ENCODE measurements at regions not wholly inside any gene's neighbourhood (a gene's known extent, or its start where the extent isn't known, plus 50 kb on each side); places are given as distances from the start of the nearest gene placed in this dataset.
A peak's percentile ranks its signal among the peaks of the same experiment; 100 is the strongest.

GRCh38 chr11:36803084-36803483 is 205.0 kb upstream of the RAG2 start:
- FAIRE-seq (no peak), DNase-seq (ENCODE audit: low spot score in 2 of 2) (no peak)

GRCh38 chr11:36792996-36793914 is 195.2 kb upstream of the RAG2 start:
- DNase-seq (ENCODE audit: low spot score in 2 of 2) (no peak), FAIRE-seq (no peak)

DNA sequence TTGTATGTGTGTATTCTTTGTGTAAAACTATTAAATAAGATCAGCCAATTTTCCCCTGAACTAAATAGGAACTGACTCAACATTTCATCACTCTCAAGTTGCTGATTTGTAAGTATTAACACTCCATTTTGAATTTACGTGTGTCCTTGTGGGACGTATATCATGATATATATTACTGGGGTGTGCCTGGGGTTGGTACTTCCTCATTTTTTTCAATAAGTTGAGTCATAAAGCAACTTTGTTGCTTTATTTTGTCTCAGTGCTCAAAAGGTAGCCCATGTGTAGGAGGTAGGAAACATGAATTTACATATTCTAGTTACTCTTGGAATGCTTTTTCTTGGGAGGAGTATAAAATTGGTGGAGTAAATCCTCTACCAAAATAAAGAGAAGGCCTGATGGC is 193.9 kb upstream of the RAG2 start:
- no peak for FAIRE-seq
- no peak for DNase-seq (ENCODE audit: low spot score in 2 of 2)

- DNase-seq (ENCODE audit: low spot score in 2 of 2), result no peak
- FAIRE-seq, result no peak
These were observed 192.5 kb upstream of the RAG2 start for GRCh38 chr11:36790526-36790925.

GRCh38 chr11:36783808-36784207 is 185.8 kb upstream of the RAG2 start:
- DNase-seq (ENCODE audit: low spot score in 2 of 2), result no peak
- no peak for FAIRE-seq

DNA sequence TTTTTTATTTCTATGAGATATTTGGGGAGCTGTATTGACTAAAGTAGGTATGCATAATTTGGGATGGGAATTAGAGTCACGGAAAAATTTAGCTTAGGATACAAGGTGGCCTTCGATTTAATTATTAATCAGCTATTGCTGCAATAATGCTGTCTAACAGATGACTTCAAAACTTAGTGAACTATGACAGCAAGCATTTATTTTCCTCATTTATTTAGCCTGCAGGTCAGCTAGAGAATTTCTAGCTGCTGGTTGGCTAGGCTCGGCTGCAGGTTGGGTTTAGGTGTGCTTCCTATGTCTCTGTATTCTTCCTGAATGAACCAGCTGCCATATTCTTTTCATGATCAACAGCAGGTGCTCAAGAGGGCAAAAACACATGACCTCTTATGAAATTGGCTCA is 181.8 kb upstream of the RAG2 start:
- no peak for FAIRE-seq
- no peak for DNase-seq (ENCODE audit: low spot score in 2 of 2)

DNA sequence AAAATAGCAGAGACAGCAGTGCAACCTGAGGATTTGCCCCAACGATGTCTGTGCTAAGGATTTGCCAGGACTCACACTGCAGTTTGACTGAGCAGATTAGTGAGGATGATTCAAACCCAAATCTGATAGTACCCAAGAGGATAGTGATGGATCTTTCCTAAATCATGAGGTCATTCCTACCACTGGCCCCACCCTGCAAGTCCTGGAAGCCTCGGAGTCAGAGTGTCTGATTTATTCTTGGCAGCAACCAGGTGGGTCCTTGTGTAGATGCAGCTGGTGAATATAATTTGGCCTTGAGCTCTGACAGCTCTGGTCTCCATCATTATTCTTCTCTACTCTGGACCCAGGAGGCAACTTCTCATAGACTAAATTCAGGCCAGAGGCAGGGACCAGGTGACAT is 179.3 kb upstream of the RAG2 start:
- DNase-seq (ENCODE audit: low spot score in 2 of 2) (no peak), FAIRE-seq (no peak)

DNA sequence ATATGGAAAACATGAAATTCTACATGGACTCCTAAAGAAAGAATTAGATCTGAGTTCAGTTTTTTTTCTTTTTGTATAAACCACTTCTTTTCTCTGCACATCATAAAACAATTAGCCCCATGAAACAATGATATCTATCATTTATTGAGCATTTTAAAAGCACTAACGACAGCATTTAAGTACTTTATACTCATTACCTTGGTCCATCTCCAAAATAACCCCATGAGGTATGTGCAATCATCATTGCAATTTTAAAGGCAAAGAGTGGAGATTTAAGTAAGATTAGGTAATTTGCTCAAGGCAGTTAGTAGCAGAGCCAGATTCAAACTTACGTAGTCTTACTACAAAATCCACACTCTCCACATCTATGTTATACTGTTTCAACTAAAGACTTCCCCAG is 177.7 kb upstream of the RAG2 start:
- DNase-seq (ENCODE audit: low spot score in 2 of 2) (no peak), FAIRE-seq (no peak)

DNA sequence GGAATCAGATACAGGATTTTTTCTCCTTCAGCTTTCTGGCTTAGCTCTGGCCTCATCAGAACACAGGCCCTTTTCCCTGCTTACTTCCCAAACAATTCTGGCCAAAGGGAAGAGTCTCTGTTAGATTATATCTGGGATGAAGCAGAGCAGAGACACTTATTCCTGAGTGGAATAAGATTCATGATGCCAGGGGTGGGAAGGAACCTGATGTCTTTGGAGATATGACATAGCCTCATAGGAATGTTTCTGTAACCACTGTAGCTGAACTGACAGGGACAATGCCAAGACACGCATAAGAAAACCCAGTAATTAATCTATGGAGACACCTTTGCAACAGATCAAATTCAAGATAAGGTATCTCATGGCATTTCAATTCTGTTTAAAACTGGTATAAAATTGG is 177.1 kb upstream of the RAG2 start:
- no peak for FAIRE-seq

DNA sequence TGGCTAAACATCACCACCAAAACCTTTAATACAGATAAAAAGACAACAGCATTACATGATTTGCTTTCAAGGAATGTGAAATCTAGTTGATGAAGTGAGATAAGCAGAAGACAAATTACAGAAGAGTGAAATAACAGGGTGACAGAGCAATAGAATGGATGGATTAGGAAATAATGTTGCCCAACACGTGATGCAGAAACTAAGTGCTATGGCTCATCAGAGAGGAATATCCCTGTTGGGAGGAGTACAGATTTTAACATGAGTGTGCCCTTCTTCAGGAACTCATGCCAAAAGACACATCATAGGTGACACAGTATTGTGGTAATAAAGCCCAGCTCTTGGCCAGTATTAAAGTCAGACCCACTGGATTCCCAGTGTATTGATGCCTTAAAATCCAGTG is 176.6 kb upstream of the RAG2 start:
- FAIRE-seq (no peak), DNase-seq (ENCODE audit: low spot score in 2 of 2) (no peak)

More for the DNA sequence above, 177.1 kb upstream of the RAG2 start:
- no peak for DNase-seq (ENCODE audit: low spot score in 2 of 2)

DNA sequence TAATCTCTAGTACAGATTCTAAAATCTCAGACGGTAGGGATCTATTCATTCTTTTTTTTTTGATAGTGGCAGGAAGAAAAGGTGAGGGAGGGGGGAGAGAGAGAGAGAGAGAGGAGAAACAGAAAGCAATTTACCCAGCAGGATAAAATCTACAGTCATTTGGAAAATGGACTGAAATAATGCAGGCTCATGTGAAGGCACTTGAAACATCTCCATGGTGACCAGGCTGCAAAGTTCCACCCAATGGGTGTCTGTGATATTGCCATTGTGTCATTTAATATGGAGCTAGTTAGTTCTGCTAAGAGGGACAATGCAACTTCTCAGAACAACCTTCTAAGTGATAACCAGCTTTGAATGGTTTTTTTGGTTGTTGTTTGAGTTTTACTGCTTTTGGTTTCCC is 165.2 kb upstream of the RAG2 start:
- DNase-seq (ENCODE audit: low spot score in 2 of 2), result no peak

GRCh38 chr11:36757075-36757474 is 159.0 kb upstream of the RAG2 start:
- no peak for FAIRE-seq
- DNase-seq (ENCODE audit: low spot score in 2 of 2), result no peak

More for the DNA sequence above, 165.2 kb upstream of the RAG2 start:
- no peak for FAIRE-seq

- DNase-seq (ENCODE audit: low spot score in 2 of 2), result no peak
- FAIRE-seq, result no peak
These were observed 155.9 kb upstream of the RAG2 start for GRCh38 chr11:36753960-36754359.

GRCh38 chr11:36751996-36752395 is 154.0 kb upstream of the RAG2 start:
- FAIRE-seq (no peak), DNase-seq (ENCODE audit: low spot score in 2 of 2) (no peak)

GRCh38 chr11:36751335-36751781 is 153.3 kb upstream of the RAG2 start:
- FAIRE-seq (no peak), DNase-seq (ENCODE audit: low spot score in 2 of 2) (no peak)

DNA sequence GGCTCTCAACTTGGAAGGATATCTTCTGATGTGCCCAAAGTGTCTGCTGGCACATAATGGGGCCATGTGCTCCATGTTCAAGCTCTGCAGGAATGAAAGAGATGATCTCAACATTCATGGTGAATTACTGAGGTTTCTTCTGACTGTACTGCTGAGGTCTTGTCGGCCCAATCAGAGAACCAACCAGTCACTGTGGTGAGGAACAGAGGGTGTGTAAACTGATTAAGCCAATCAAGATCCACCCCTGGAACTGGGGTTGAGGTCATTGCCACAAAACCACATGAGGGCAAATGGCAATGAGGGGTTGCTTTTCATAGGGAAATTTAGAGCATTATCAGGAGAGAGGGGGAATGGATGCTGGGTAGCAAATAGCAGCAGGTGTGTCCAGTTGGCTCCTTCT is 152.3 kb upstream of the RAG2 start:
- DNase-seq (ENCODE audit: low spot score in 2 of 2) (no peak), FAIRE-seq (no peak)

DNA sequence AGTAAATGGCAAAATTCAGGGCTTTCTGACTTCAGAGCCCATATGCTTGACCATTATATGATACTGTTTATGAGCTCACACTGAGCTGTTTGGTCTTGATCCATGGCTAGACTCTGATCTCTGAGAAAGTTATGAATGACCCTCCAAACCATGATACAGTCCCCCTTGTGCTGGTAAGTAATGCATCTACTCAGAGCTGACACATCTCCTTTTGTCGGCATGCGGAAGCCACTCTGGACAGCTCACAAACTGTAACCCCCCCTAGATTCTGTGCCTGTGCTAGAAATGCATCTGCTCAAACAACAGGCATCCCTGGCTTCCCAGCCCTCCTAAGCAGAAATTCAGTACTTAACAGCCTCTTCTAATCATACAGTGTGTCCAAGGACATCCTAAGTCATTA is 150.8 kb upstream of the RAG2 start:
- FAIRE-seq (no peak), DNase-seq (ENCODE audit: low spot score in 2 of 2) (no peak)

- FAIRE-seq (peak; percentile 21), DNase-seq (ENCODE audit: low spot score in 2 of 2) (peak; percentile 9 to 43)
These were observed 149.1 kb upstream of the RAG2 start for GRCh38 chr11:36746886-36747710.

DNA sequence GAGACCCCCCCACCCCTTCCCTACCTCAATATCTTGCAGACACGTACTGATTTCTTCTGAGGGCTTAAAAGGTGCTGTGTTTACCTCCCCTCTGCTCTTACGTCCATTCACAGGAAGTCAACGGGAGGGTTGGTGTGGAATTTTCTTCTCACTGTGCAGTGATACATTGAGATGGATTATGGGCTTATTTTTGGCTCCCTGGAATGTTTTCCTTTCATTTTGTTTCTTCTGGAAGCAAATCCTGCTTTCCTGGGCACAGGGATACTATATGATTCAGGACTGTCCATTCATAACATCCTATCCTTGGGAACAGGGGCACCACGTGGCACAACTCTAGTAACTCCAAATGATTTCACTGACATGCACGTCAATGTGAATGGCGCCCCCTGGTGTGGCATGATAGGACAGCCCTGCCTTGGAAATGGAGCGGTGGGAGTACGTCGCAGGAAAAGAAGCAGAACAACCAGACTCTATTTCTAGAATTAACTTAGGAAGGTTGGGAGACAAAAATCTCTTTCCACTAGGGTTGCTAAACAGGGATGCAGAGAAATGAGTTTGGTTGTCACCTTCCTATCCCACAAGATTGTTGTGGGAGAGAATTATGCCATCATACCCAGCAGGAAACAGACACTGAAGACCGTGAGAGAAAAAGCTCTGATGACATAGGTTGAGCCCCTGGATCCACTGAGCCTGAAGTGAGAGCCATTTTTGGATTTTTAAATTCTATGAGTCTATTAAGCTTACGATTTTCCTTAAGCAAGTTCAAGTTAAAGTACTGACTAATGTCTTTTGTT is 146.5 kb upstream of the RAG2 start:
- DNase-seq (ENCODE audit: low spot score in 2 of 2) (peak; percentile 8 to 18), FAIRE-seq (no peak)

DNA sequence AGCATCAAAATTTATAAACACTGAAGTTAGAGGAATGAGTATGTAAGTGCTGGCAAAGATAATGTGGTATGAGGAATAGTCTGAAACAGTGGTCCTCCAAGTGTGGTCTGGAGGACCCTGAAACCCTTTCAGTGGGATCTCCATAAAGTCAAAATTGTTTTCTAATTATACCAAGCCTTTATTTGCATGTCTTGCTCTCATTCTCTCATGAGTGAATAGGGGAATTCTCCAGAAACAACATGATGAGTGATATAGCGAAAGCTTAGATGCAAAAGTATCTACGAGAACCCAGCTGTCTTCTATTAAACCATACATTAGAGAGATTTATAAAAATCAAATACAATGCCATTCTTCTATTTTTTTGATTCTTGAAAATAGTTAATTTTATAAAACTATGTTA is 145.0 kb upstream of the RAG2 start:
- DNase-seq (ENCODE audit: low spot score in 2 of 2), result no peak
- FAIRE-seq, result peak; percentile 58

DNA sequence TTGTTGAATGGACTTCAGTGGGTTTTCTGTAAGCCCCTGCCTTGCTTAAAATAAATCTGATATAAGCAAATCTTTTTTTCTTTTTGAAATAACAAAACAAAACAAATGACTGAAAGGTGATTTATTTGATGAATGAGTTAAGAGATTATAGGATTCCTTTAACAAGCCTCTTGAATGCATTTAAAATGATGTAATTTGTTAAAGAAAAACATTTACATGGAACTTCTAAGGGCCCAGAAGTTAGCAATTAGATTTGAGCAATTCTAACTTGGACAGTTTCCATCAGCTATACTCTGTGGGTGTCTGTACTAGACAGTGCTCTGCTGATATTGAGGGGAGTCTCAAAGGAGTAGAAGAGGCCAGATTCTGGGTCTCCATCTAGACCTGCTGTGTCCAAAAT is 143.5 kb upstream of the RAG2 start:
- DNase-seq (ENCODE audit: low spot score in 2 of 2), result no peak
- no peak for FAIRE-seq

Data from frontal cortex (tissue), 3 donors.